GM18520 (cell line): ENCODE measurements at regions not wholly inside any gene's neighbourhood (a gene's known extent, or its start where the extent isn't known, plus 50 kb on each side); places are given as distances from the start of the nearest gene placed in this dataset.

ENCODE experiments used
- ATAC-seq: cut with Tn5 transposase; IDR thresholded peaks from one replicate; pipeline ENCODE4 v1.9.1; 2021; ENCODE audit not compliant: unreplicated experiment

DNA sequence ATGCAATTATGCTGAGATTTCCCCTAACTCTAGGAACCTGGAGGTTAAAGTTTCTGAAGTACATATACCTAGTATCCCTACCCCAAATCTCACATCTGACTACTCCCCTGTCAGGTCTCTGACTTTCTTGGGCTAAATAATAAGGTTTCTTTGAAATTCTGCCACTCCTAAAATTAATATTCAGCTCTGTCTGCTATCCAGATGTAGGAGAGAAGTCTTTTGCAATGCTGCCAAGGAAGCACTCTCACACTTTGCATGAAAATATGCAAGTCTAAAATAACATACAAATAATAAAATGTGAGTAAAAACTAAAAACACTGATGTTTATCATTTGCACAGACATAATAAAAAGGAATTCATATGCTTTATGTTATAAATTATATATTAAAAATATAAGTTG, 196.9 kb upstream of the LRFN5 start:
- ATAC-seq = no peak

DNA sequence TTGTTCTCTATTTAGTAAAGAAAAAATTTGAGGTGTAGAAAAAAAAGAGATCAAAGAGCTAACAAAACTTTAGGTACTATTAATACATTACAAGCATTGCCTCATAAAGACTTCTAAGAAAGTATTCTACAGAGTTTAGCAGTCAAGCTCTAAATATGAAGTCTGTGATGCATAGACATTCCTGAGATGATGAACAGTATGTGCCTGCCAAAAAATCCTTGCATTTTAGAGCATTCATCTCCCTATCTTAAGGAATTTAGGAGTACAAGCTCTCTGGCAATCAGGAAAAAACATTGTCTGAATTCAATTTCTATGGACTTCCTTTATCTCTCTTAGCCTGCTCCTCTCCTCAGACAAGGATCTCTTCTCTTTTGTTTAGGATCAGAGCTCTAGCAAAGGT, 202.6 kb upstream of the LRFN5 start:
- ATAC-seq = no peak

DNA sequence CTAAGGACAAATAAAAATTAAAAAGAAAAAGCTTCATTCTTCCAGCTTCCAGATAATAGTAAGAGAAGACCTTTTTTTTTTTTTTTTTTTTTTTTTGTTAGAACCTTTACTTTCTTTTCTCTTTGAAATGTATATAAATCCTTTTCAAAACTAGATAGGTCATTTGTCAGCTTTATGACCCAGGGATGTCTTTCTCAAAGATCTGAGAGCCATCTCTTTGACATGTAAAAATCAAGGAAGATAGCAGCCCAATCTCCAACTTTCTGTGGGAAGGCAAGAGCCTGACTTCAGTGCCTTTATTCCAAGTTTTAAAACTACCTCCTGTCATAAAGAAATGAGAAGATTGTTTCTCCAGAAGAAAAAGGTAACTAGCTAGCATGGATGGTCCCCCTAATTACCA, 203.3 kb upstream of the LRFN5 start:
- ATAC-seq = no peak

DNA sequence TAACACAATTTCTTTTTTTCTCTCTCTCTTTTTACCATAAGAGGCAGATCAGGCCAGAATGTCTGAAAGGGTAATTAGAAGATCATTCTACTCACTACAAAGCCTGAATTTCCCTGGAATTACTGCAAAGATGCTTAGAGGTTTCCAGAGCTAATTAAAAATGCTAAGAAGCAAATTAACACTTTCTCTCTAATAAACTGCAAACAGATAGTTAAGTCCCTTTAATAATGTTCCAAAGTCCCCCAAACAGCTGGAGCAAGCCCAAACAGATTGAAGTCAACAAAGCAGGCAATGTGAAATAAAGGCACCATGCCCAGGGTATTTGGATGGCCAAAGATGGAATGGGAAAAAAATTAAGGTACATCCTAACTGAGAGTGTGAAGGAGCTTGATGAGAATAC, 208.8 kb upstream of the LRFN5 start:
- ATAC-seq = no peak

- no peak for ATAC-seq
These were observed 213.2 kb upstream of the LRFN5 start for GRCh38 chr14:41393512-41393911.

- no peak for ATAC-seq
These were observed 214.4 kb upstream of the LRFN5 start for GRCh38 chr14:41392226-41392625.

DNA sequence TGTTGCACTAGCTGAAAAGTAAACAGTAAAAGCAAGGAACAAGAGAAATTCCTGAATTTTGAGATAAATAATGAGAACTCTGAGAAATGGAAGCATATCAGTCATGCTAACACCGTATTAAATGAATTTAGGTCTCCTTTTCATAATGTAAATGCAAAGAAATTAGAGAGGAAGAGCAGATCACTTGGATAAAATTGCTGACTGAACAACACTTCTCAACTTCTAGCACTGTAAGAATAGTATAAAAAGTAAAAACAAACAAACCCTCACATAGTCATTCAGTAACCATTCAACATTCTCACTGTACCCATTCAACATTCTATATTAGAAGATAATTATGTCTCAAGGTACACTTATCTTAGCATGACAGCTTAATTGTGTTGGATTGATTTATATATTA, 217.3 kb upstream of the LRFN5 start:
- no peak for ATAC-seq

DNA sequence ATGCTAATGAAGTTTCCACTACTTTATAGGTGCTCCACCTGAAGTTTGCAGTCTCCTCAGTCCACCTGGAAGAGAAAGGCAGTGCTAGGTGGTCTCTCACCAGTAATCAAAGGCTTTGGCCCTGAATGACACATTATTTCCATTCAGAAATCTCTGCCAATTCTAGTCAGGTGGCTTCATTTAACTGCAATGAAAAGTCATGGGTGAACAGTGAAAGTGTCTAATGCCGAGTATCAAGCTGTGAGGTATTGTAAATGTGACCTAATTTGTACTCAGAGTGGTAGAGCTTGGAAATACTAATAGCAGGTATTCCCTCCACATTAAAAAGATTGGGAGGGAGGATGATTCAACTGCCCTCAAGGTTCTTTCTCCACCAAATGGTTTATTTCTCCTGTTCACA, 220.9 kb upstream of the LRFN5 start:
- no peak for ATAC-seq

DNA sequence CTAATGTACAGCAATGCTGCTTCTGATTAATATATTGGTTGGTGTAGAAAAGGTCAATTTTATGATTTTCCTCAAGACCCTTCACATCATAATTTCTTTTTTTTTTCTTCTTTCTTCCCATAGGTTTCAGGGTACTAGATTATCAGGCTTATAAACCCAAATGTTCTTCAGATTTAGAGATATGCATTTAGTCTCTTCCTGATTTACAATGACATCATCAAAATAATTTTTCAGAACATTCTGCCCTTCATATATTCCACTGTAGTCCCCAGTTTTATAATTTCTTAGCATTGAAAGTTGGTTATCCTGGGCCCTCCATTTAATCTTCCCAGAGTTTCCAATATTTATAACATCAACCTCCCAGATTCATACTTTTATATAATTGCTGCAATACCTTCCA, 226.7 kb upstream of the LRFN5 start:
- no peak for ATAC-seq

DNA sequence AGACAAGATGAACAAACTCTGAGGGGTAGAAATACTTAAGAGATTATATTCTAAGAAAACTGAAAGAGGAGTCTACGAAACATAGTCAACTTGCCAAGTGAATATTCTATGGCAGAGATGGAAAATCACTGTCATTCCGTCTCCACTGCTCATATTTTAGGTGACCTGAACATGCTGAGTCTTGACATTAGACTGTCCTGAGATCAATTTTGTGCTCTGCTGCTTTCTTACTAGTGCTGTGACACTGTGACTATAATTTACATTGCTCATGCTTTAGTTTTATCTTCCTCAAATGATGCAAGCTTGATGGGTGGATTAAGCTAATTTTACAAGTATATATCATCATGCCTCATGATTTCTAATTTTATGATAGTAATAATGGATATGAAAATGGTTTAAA, 228.2 kb upstream of the LRFN5 start:
- no peak for ATAC-seq

- ATAC-seq = no peak
These were observed 228.7 kb upstream of the LRFN5 start for GRCh38 chr14:41377932-41378331.

DNA sequence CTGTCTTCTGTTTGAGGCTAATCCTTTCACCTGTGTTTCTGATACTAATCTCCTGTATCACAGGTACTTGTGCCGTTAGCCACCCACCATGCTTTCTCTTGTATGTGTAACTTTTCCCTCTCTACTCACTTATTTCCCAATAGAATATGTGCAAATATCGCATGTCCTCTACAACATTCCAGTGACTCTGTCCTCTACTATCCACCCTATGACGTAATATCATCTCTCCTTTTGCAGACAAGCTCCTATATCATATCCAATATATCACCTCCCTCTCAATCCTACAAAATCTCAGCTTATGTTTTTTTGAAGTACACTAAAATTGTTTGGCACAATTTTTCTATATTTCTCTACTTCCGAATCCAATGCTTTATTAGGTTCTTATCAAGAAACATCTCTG, 232.6 kb upstream of the LRFN5 start:
- no peak for ATAC-seq

GRCh38 chr14:41362139-41362538, 244.5 kb upstream of the LRFN5 start:
- ATAC-seq = no peak

DNA sequence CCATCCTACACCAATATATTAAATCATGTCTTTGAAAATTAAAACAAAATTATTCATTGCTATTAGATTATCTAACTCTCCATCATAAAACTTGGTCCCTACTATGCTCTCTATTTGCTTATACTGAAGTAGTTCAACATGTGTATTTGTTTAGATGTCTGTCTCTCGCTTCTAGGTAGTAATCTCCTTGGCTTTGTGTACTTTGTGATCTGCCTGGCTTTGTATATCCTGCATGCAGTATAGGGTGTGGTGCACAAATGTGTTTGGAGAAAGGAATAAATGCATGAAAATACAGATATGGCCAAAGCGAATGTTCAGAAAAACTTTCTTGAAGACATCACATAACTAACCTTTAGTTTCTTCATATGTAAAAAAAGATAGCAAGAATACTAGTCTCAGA, 246.6 kb upstream of the LRFN5 start:
- no peak for ATAC-seq

DNA sequence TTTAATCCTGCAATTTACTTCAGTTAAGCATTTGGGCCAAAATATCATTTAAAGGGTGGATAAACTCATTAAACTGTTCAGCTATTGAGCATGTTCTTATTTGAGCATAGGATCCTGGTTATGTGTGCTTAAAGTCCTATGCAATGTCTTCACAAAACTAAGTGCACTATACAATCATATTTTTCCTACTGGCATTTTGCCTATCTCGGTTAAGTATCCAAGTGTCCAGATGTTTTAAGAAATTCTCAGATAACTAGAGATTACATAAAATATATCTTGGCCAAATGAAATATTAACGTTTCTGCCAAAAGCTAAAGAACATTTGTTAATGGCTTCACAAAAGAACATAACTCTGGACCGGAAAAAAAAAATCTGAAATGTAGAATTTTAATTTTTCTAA, 250.8 kb upstream of the LRFN5 start:
- no peak for ATAC-seq

- ATAC-seq = no peak
These were observed 256.2 kb upstream of the LRFN5 start for GRCh38 chr14:41350476-41350875.

DNA sequence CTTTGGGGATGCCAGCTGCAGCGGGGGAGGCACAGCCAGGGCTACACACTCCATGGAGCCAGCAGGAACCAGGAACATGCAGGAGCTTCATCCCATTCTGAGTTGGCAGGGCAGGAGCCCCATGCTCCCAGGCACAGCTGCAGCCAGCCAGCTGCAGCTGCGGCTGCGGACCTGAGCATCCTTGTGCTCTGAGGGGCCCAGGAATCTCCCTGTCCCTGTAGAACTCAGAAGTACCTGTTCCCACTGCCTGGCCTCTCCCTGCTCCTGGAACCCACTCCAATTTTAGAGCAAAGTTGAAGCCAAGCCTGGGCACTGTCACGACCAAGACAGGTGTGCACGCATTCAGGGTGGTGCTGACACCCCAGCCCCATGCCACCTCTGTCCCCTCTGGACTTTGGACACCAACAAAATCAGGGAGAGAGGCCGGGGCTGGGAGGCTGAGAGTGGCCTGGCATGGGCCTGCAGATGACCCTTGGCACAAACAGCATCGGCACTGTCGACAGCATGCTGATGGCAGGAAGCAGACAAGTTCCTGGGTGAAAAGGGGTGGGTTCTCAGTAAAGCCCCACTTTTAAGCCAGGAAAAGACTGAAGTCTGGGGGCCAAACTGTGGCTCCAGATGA, 257.3 kb upstream of the LRFN5 start:
- ATAC-seq = no peak

- no peak for ATAC-seq
These were observed 262.8 kb upstream of the LRFN5 start for GRCh38 chr14:41343857-41344256.

DNA sequence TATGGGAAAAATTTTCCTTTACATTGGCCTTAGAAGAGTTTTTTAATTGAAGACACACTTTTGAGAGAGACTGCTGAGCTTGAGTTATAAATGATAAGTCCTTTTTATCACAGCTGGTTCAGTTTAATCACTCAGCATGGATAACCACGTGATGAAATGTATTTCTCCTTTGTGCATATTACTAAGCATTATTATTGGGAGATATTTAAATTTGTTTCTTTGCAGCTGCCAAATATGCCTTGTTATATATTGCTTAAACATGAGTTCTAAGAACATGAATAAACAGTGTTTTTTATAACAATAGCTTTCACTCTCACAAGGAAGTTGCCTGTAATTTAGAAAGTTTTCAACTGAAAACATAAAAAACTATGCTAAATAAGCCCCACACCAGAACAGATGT, 293.5 kb upstream of the LRFN5 start:
- ATAC-seq = no peak

GRCh38 chr14:41303506-41303905, 303.2 kb upstream of the LRFN5 start:
- ATAC-seq = no peak

DNA sequence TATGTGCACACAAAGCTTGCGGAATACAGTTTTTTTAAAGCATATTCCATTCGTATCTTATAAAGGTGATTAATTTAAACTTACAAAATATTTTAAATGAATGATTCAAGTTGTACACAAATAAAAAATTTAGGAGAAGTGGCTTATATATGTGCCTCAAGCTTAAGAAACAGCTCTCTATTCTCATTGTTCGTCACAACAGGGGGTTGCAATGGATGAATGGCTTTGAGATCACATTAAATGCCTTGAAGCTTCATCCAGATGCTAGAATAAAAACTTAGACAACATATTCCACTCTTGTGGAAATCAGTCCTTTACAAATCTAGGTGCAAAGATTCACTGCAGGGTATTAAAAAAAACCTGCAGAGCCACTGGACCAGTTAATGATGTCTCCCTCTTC, 303.9 kb upstream of the LRFN5 start:
- ATAC-seq = no peak

- ATAC-seq = no peak
These were observed 306.8 kb upstream of the LRFN5 start for GRCh38 chr14:41299924-41300323.

- ATAC-seq = no peak
These were observed 308.4 kb upstream of the LRFN5 start for GRCh38 chr14:41298328-41298690.
